ENCODE measurements at regions not wholly inside any gene's neighbourhood (a gene's known extent, or its start where the extent isn't known, plus 50 kb on each side); places are given as distances from the start of the nearest gene placed in this dataset.

GRCh38 chr1:232223183-232223708 is 406.7 kb downstream of the SIPA1L2 start:
- no peak for TF ChIP-seq CTCF (IDR thresholded peaks at IDR 0.05)
- no peak for TF ChIP-seq POLR2A (IDR thresholded peaks at IDR 0.05)
- no peak for TF ChIP-seq EP300 (IDR thresholded peaks at IDR 0.05)
